OCI-LY1 (cell line): ENCODE measurements at regions not wholly inside any gene's neighbourhood (a gene's known extent, or its start where the extent isn't known, plus 50 kb on each side); places are given as distances from the start of the nearest gene placed in this dataset.

Experiments used
- CTCF ChIP-seq: fragments of 200-600 bp; sonication (generic), shearing (Covaris generic); IDR thresholded peaks from 2 replicates; pipeline ENCODE4 v1.5.1; 2017; ENCODE audit warnings: mild to moderate bottlenecking, antibody characterized with exemption, low read length, moderate library complexity, mixed read lengths
- EZH2 ChIP-seq: fragments of 200-600 bp; sonication (generic), shearing (Covaris generic); IDR thresholded peaks from 2 replicates; pipeline ENCODE4 v1.8.0; 2017; ENCODE audit warnings: borderline replicate concordance, mixed run types, mild to moderate bottlenecking, antibody characterized with exemption, low read length, moderate library complexity, mixed read lengths

- TF ChIP-seq CTCF (no peak), EZH2 (no peak)
These were observed 110.3 kb downstream of the DDX1 start for GRCh38 chr2:15701991-15702390.
